ENCODE measurements at regions not wholly inside any gene's neighbourhood (a gene's known extent, or its start where the extent isn't known, plus 50 kb on each side); places are given as distances from the start of the nearest gene placed in this dataset.

DNA sequence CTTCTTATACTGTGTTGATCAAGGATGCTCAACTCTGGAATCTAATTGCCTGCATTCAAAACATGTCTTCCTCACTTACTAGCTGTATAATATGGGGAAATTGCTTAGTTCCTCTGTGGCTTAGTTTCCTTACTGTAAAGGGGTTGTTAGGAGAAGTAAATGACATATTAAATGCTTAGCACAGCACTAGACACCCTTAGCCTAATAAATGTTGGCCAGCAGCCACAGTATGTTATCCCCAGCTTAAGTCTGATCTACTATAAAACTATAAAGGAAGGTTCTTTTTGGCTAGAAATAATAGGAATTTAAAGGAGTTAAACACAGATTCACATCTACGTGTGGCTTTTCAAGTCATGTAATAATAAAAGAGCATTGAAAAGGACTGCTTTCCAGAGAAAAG lies 232.4 kb downstream of the PCSK1 start:
- TF ChIP-seq POLR2A (IDR thresholded peaks at IDR 0.05) (no peak), EP300 (IDR thresholded peaks at IDR 0.05) (no peak)

Data from stomach (tissue), 4 donors.